IMR-90 (cell line): ENCODE measurements at regions not wholly inside any gene's neighbourhood (a gene's known extent, or its start where the extent isn't known, plus 50 kb on each side); places are given as distances from the start of the nearest gene placed in this dataset.

Experiments used
- ATAC-seq: fragments of 200-7000 bp; cut with Tn5 transposase; 2 replicates; pipeline ENCODE4 v1.9.1; 2020; ENCODE audit warnings: low read depth, mild to moderate bottlenecking, moderate library complexity
- BruUV-seq: library from RNA; stranded (reverse); fragments of 400-500 nt; replicated peaks from 2 replicates; lab custom pipeline; 2021; lab: Mats Ljungman, UMichigan
- CTCF ChIA-PET: fragments of 300-600 bp; formaldehyde crosslinking; extraction: SDS; loops from one replicate; lab custom pipeline; 2021; ENCODE audit warnings: antibody characterized with exemption; lab: Yijun Ruan, JAX
- POLR2A ChIA-PET: fragments of 300-600 bp; sonication (Branson Sonifier 250); formaldehyde crosslinking; loops from one replicate; lab custom pipeline; 2022; ENCODE audit warnings: antibody characterized with exemption; ENCODE audit not compliant: unreplicated experiment; lab: Charles Lee
- DNase-seq: peaks from one replicate; pipeline ENCODE4 v3.0.0; 2013
- H2AFZ ChIP-seq: replicated peaks from 2 replicates; pipeline ENCODE3; 2013; ENCODE audit warnings: low read length, mild to moderate bottlenecking; ENCODE audit not compliant: poor library complexity
- H2AK5ac ChIP-seq: 2 replicates; pipeline ENCODE4 v1.6.1; 2013; ENCODE audit warnings: low read depth, low read length, inconsistent platforms
- H2AK9ac ChIP-seq: replicated peaks from 2 replicates; pipeline ENCODE3; 2013; ENCODE audit warnings: mild to moderate bottlenecking, low read depth, low read length, moderate library complexity; ENCODE audit not compliant: poor library complexity
- H2BK120ac ChIP-seq: 2 replicates; pipeline ENCODE4 v1.6.1; 2013; ENCODE audit warnings: low read depth, low read length, inconsistent platforms
- H2BK15ac ChIP-seq: 3 replicates; pipeline ENCODE4 v1.6.1; 2013; ENCODE audit warnings: low read depth, low read length, inconsistent platforms
- H2BK20ac ChIP-seq: 2 replicates; pipeline ENCODE4 v1.6.1; 2013; ENCODE audit warnings: low read depth, mild to moderate bottlenecking, inconsistent platforms, low read length, moderate library complexity
- H2BK5ac ChIP-seq: 2 replicates; pipeline ENCODE4 v1.6.1; 2013; ENCODE audit warnings: mild to moderate bottlenecking, low read depth, low read length, inconsistent platforms; ENCODE audit not compliant: poor library complexity, severe bottlenecking
- H3K14ac ChIP-seq: replicated peaks from 2 replicates; pipeline ENCODE4 v1.6.1; 2013; ENCODE audit warnings: low read depth, low read length, inconsistent platforms
- H3K18ac ChIP-seq: 2 replicates; pipeline ENCODE4 v1.6.1; 2013; ENCODE audit warnings: low read depth, low read length, control low read depth
- H3K23ac ChIP-seq: 2 replicates; pipeline ENCODE4 v1.6.1; 2013; ENCODE audit warnings: low read depth, low read length, inconsistent platforms
- H3K27ac ChIP-seq: 2 replicates; pipeline ENCODE4 v1.5.1; 2013; ENCODE audit warnings: mild to moderate bottlenecking, control low read depth, low read length; ENCODE audit not compliant: insufficient read depth
- H3K27me3 ChIP-seq: 2 replicates; pipeline ENCODE4 v1.6.1; 2013; ENCODE audit warnings: low read length; ENCODE audit not compliant: control insufficient read depth, insufficient read depth
- H3K36me3 ChIP-seq: 2 replicates; pipeline ENCODE4 v1.6.1; 2013; ENCODE audit warnings: low read length, mixed read lengths; ENCODE audit not compliant: control insufficient read depth, insufficient read depth
- H3K4ac ChIP-seq: 2 replicates; pipeline ENCODE4 v1.6.1; 2013; ENCODE audit warnings: low read depth, low read length, inconsistent platforms
- H3K4me1 ChIP-seq: 2 replicates; pipeline ENCODE4 v1.6.1; 2013; ENCODE audit warnings: low read length, mixed read lengths; ENCODE audit not compliant: control insufficient read depth, insufficient read depth
- H3K4me2 ChIP-seq: 2 replicates; pipeline ENCODE4 v1.6.1; 2013; ENCODE audit warnings: low read depth, mild to moderate bottlenecking, control low read depth, low read length, moderate library complexity
- H3K4me3 ChIP-seq: 2 replicates; pipeline ENCODE4 v1.5.1; 2013; ENCODE audit warnings: low read depth, mild to moderate bottlenecking, control low read depth, low read length, moderate library complexity; ENCODE audit not compliant: insufficient read depth
- H3K56ac ChIP-seq: 2 replicates; pipeline ENCODE4 v1.6.1; 2013; ENCODE audit warnings: low read length, inconsistent platforms; ENCODE audit not compliant: insufficient read depth; ENCODE audit errors: extremely low read depth
- H3K79me1 ChIP-seq, 2 experiments: 2 replicates each; pipeline ENCODE4 v1.6.1; 2013; ENCODE audit warnings: low read length in 2 of 2, inconsistent platforms in 1 of 2, low read depth in 1 of 2
- H3K9ac ChIP-seq: 2 replicates; pipeline ENCODE4 v1.6.1; 2013; ENCODE audit warnings: low read depth, low read length, control low read depth
- H3K9me1 ChIP-seq: 2 replicates; pipeline ENCODE4 v1.6.1; 2013; ENCODE audit warnings: low read length, inconsistent platforms; ENCODE audit not compliant: insufficient read depth
- H3K9me3 ChIP-seq: 2 replicates; pipeline ENCODE4 v1.6.1; 2013; ENCODE audit warnings: low read length; ENCODE audit not compliant: control insufficient read depth, insufficient read depth
- H4K20me1 ChIP-seq: 2 replicates; pipeline ENCODE4 v1.6.1; 2013; ENCODE audit warnings: low read length, inconsistent platforms; ENCODE audit not compliant: insufficient read depth
- H4K5ac ChIP-seq: 2 replicates; pipeline ENCODE4 v1.6.1; 2013; ENCODE audit warnings: mild to moderate bottlenecking, low read depth, low read length, control low read depth
- H4K8ac ChIP-seq, 2 experiments: 2 replicates each; pipeline ENCODE4 v1.6.1; 2013; ENCODE audit warnings: low read depth in 2 of 2, low read length in 2 of 2, control low read depth in 1 of 2, inconsistent platforms in 1 of 2
- H4K91ac ChIP-seq: 2 replicates; pipeline ENCODE4 v1.6.1; 2013; ENCODE audit warnings: low read depth, low read length, inconsistent platforms; ENCODE audit not compliant: insufficient read depth
- BHLHE40 ChIP-seq: fragments of 150-350 bp; IDR thresholded peaks from 2 replicates; pipeline ENCODE4 v1.6.1; 2016; ENCODE audit warnings: mild to moderate bottlenecking, low read depth, low read length
- CEBPB ChIP-seq: IDR thresholded peaks from 2 replicates; pipeline ENCODE4 v1.6.1; 2012; ENCODE audit warnings: low read depth, low read length, improper control_type of control experiment
- CHD1 ChIP-seq: IDR thresholded peaks from 2 replicates; pipeline ENCODE4 v1.6.1; 2012; ENCODE audit warnings: low read depth, low read length, improper control_type of control experiment
- CTCF ChIP-seq: conservative IDR thresholded peaks from 2 replicates; pipeline ENCODE4 v1.5.1; 2012; ENCODE audit warnings: mild to moderate bottlenecking, low read depth, low read length, improper control_type of control experiment
- ELK1 ChIP-seq: fragments of 150-350 bp; IDR thresholded peaks from 2 replicates; pipeline ENCODE4 v1.6.1; 2016; ENCODE audit warnings: low read depth, mild to moderate bottlenecking, low read length, moderate library complexity, borderline replicate concordance
- FOS ChIP-seq: fragments of 150-350 bp; IDR thresholded peaks from 2 replicates; pipeline ENCODE4 v1.6.1; 2016; ENCODE audit warnings: low read depth, low read length
- MAFK ChIP-seq: IDR thresholded peaks from 2 replicates; pipeline ENCODE4 v1.6.1; 2012; ENCODE audit warnings: low read depth, low read length, improper control_type of control experiment
- MAZ ChIP-seq: IDR thresholded peaks from 2 replicates; pipeline ENCODE4 v1.6.1; 2012; ENCODE audit warnings: low read depth, mild to moderate bottlenecking, low read length, improper control_type of control experiment, moderate library complexity, borderline replicate concordance
- MXI1 ChIP-seq: IDR thresholded peaks from 2 replicates; pipeline ENCODE4 v1.6.1; 2012; ENCODE audit warnings: low read depth, mild to moderate bottlenecking, low read length, moderate library complexity, borderline replicate concordance
- NFE2L2 ChIP-seq: fragments of 150-350 bp; IDR thresholded peaks from 2 replicates; pipeline ENCODE4 v1.6.1; 2016; ENCODE audit warnings: low read depth, mild to moderate bottlenecking, low read length
- POLR2A ChIP-seq: IDR thresholded peaks from 2 replicates; pipeline ENCODE4 v1.6.1; 2012; ENCODE audit warnings: mild to moderate bottlenecking, low read depth, low read length
- RAD21 ChIP-seq: IDR thresholded peaks from 2 replicates; pipeline ENCODE4 v1.6.1; 2012; ENCODE audit warnings: low read length, improper control_type of control experiment
- RCOR1 ChIP-seq: IDR thresholded peaks from 2 replicates; pipeline ENCODE4 v1.6.1; 2012; ENCODE audit warnings: mild to moderate bottlenecking, low read length, improper control_type of control experiment; ENCODE audit not compliant: insufficient replicate concordance
- RFX5 ChIP-seq: IDR thresholded peaks from 2 replicates; pipeline ENCODE4 v1.8.0; 2012; ENCODE audit warnings: low read depth, mild to moderate bottlenecking, low read length, moderate library complexity
- SMC3 ChIP-seq: fragments of 150-350 bp; IDR thresholded peaks from 2 replicates; pipeline ENCODE4 v1.6.1; 2016; ENCODE audit warnings: low read depth, mild to moderate bottlenecking, antibody characterized with exemption, low read length, moderate library complexity
- WGBS, 2 experiments: methylation state at CpG; one replicate each; pipeline versions ENCODE4 v1.1.5 to v1.1.7; 2013; ENCODE audit warnings: missing lambda C conversion rate in 2 of 2; ENCODE audit not compliant: insufficient read length in 1 of 2; ENCODE audit errors: extremely low coverage in 2 of 2; 5-methylcytosine and 5-hydroxymethylcytosine counted together
- dilution Hi-C: fragments of 300-500 bp; cut with HindIII; formaldehyde crosslinking; loops from one replicate; pipeline ENCODE4 v1.14.3; 2018; ENCODE audit warnings: low sequenced_read_pairs; ENCODE audit not compliant: unreplicated experiment
- in situ Hi-C: fragments of 300-500 bp; cut with MboI; formaldehyde crosslinking; loops from 3 replicates; pipeline ENCODE4 v1.14.3; 2019; ENCODE audit warnings: low sequenced_read_pairs, inconsistent platforms, mixed read lengths
- intact Hi-C: fragments of 100-400 bp; cut with micrococcal nuclease; formaldehyde crosslinking; loops from 2 replicates; pipeline ENCODE4 v1.10.0; 2022
- TF ChIP-seq, protein P1 (sequence below): fragments of 150-350 bp; IDR thresholded peaks from 2 replicates; pipeline ENCODE4 v1.6.1; 2017; ENCODE audit warnings: mild to moderate bottlenecking, antibody characterized with exemption, low read length, low read depth

DNA sequence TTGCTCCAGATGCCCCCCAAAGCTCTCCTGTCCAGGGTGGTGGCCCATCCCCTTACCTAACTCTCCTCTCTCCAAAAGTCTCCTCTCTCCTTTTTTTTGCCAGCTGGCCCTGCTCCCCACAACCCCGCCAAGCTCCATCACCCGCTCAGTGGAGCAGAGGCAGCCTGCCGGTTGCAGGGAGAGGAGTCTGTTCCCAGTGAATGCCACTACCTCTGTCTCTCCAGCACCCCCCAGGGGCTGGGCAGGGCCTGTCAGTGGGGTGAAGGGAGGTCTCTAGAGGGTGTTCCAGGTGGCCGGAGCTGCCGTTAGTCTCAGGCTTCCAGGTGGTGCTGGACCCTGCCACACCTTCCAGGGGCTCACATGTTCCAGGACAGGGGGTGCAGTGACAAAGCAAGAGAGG lies 387.0 kb downstream of the CTTN start:
- H3K9me1 ChIP-seq, result 0 out of 2 replicates have a peak, but pooled peaks cover 3% of the 10 kb centered on the region
- no peak overlapping the region for H2AK9ac ChIP-seq
- intact Hi-C loops, result no loop called here
- no peaks in the 10 kb centered on the region for H3K36me3 ChIP-seq
- no TSS peak for BruUV-seq
- no peak overlapping the region for H3K4ac ChIP-seq
- H3K18ac ChIP-seq, result no peak overlapping the region
- H2BK20ac ChIP-seq, result no peak overlapping the region
- peaks cover 0 to 2% of the 10 kb centered on the region in 2 experiments; a peak in 1 of 4 replicates for H3K79me1 ChIP-seq
- no peak overlapping the region for H2BK120ac ChIP-seq
- H4K91ac ChIP-seq, result no peak overlapping the region
- H3K9me3 ChIP-seq, result no peaks in the 10 kb centered on the region
- WGBS, 2 experiments, result no CpG with 5 or more reads among the region's 5 CpGs
- no peak overlapping the region for H4K8ac ChIP-seq
- no peak overlapping the region for H2AFZ ChIP-seq
- H3K9ac ChIP-seq, result no peak overlapping the region
- ChIA-PET CTCF (no interaction called here), POLR2A (no interaction called here)
- H3K56ac ChIP-seq, result no peak overlapping the region
- H3K27me3 ChIP-seq, result no peaks in the 10 kb centered on the region
- peaks cover 12% of the 10 kb centered on the region for H3K4me1 ChIP-seq
- no peak overlapping the region for H3K14ac ChIP-seq
- H2AK5ac ChIP-seq, result no peak overlapping the region
- dilution Hi-C loops, result no loop called here
- no peak overlapping the region for H3K27ac ChIP-seq
- no peak overlapping the region for H3K4me3 ChIP-seq
- no peak overlapping the region for H2BK15ac ChIP-seq
- no peak overlapping the region for H3K4me2 ChIP-seq
- in situ Hi-C loops, result no loop called here
- no peak overlapping the region for H4K5ac ChIP-seq
- no peaks in the 10 kb centered on the region for H4K20me1 ChIP-seq
- DNase-seq (no peak), ATAC-seq (no peak)
- no peak overlapping the region for H3K23ac ChIP-seq
- TF ChIP-seq CEBPB, result no peak
- no peak for TF ChIP-seq CTCF
- TF ChIP-seq, protein P1, sequence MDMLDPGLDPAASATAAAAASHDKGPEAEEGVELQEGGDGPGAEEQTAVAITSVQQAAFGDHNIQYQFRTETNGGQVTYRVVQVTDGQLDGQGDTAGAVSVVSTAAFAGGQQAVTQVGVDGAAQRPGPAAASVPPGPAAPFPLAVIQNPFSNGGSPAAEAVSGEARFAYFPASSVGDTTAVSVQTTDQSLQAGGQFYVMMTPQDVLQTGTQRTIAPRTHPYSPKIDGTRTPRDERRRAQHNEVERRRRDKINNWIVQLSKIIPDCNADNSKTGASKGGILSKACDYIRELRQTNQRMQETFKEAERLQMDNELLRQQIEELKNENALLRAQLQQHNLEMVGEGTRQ, result no peak
- no peak for TF ChIP-seq SMC3
- TF ChIP-seq BHLHE40, result no peak
- no peak for TF ChIP-seq MAZ
- no peak for TF ChIP-seq MAFK
- no peak for TF ChIP-seq RAD21
- TF ChIP-seq NFE2L2, result no peak
- no peak for TF ChIP-seq FOS
- TF ChIP-seq ELK1, result no peak
- no peak for TF ChIP-seq CHD1
- TF ChIP-seq RCOR1, result no peak
- TF ChIP-seq RFX5, result no peak
- TF ChIP-seq MXI1, result no peak
- no peak for TF ChIP-seq POLR2A
- no peak overlapping the region for H2BK5ac ChIP-seq
